A549 (cell line): ENCODE measurements at regions not wholly inside any gene's neighbourhood (a gene's known extent, or its start where the extent isn't known, plus 50 kb on each side); places are given as distances from the start of the nearest gene placed in this dataset.

Experiments
- POLR2A ChIP-seq: IDR thresholded peaks from 2 replicates; pipeline ENCODE4 v1.6.1; 2012; ENCODE audit warnings: mild to moderate bottlenecking, low read length
- TF ChIP-seq, protein P1 (sequence below): fragments of >200 bp; sonication (Bioruptor Twin); formaldehyde crosslinking; IDR thresholded peaks from 3 replicates; pipeline ENCODE4 v1.5.1; 2016

DNA sequence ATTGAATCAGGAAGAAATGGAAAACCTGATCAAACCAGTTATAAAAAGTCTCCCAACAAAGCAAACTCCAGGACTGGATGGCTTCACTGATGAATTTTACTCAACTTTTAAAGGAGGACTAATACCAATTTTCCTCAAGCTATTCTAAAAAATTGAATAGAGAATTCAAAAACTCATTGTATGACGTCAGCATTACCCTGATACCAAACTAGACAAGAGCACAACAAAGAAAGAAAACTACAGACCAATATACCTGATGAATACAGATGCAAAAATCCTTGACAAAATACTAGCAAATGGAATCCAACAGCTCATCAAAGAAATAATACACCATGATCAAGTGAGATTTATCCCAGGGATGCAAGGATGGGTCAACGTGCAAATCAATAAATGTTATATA, 172.9 kb downstream of the FNDC1 start:
- TF ChIP-seq POLR2A = no peak
- TF ChIP-seq, protein P1, sequence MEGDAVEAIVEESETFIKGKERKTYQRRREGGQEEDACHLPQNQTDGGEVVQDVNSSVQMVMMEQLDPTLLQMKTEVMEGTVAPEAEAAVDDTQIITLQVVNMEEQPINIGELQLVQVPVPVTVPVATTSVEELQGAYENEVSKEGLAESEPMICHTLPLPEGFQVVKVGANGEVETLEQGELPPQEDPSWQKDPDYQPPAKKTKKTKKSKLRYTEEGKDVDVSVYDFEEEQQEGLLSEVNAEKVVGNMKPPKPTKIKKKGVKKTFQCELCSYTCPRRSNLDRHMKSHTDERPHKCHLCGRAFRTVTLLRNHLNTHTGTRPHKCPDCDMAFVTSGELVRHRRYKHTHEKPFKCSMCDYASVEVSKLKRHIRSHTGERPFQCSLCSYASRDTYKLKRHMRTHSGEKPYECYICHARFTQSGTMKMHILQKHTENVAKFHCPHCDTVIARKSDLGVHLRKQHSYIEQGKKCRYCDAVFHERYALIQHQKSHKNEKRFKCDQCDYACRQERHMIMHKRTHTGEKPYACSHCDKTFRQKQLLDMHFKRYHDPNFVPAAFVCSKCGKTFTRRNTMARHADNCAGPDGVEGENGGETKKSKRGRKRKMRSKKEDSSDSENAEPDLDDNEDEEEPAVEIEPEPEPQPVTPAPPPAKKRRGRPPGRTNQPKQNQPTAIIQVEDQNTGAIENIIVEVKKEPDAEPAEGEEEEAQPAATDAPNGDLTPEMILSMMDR = no peak
